ENCODE measurements at regions not wholly inside any gene's neighbourhood (a gene's known extent, or its start where the extent isn't known, plus 50 kb on each side); places are given as distances from the start of the nearest gene placed in this dataset.
"Not testable (repeated sequence)": the region's sequence is repeated elsewhere in the genome, so short reads cannot be mapped to it uniquely, and the experiment has no call there.

- no peak for TF ChIP-seq CTCF (IDR thresholded peaks at IDR 0.05; ENCODE audit: partially characterized antibody, unreplicated experiment)
- Mint-ChIP-seq H3K9me3 (ENCODE audit: unreplicated experiment) (no peaks in the 10 kb centered on the region), H3K27me3 (ENCODE audit: unreplicated experiment) (no peaks in the 10 kb centered on the region), H3K36me3 (ENCODE audit: unreplicated experiment) (no peaks in the 10 kb centered on the region), H3K27ac (ENCODE audit: unreplicated experiment) (no peak overlapping the region), H3K4me1 (ENCODE audit: low read depth, unreplicated experiment) (no peaks in the 10 kb centered on the region), H3K4me3 (ENCODE audit: unreplicated experiment) (no peak overlapping the region)
- no peak for DNase-seq
These were observed 348.8 kb upstream of the C2CD4B start for GRCh38 chr15:62513893-62514292.

GRCh38 chr15:62515696-62516395 lies 350.8 kb upstream of the C2CD4B start:
- DNase-seq, result no peak
- Mint-ChIP-seq H3K36me3 (ENCODE audit: unreplicated experiment) (no peaks in the 10 kb centered on the region), H3K4me3 (ENCODE audit: unreplicated experiment) (no peak overlapping the region), H3K4me1 (ENCODE audit: low read depth, unreplicated experiment) (peaks cover 1% of the 10 kb centered on the region), H3K27me3 (ENCODE audit: unreplicated experiment) (no peaks in the 10 kb centered on the region), H3K27ac (ENCODE audit: unreplicated experiment) (no peak overlapping the region), H3K9me3 (ENCODE audit: unreplicated experiment) (no peaks in the 10 kb centered on the region)
- TF ChIP-seq CTCF (IDR thresholded peaks at IDR 0.05; ENCODE audit: partially characterized antibody, unreplicated experiment), result no peak

GRCh38 chr15:62517541-62517940 lies 352.5 kb upstream of the C2CD4B start:
- no peaks in the 10 kb centered on the region for H3K27me3 Mint-ChIP-seq (ENCODE audit: unreplicated experiment)
- H3K27ac Mint-ChIP-seq (ENCODE audit: unreplicated experiment), result no peak overlapping the region
- H3K4me1 Mint-ChIP-seq (ENCODE audit: low read depth, unreplicated experiment), result peaks cover 7% of the 10 kb centered on the region
- TF ChIP-seq CTCF (IDR thresholded peaks at IDR 0.05; ENCODE audit: partially characterized antibody, unreplicated experiment), result no peak
- no peak for DNase-seq
- peaks cover under 1% of the 10 kb centered on the region for H3K9me3 Mint-ChIP-seq (ENCODE audit: unreplicated experiment)
- no peaks in the 10 kb centered on the region for H3K36me3 Mint-ChIP-seq (ENCODE audit: unreplicated experiment)
- no peak overlapping the region for H3K4me3 Mint-ChIP-seq (ENCODE audit: unreplicated experiment)

GRCh38 chr15:62518666-62519065 lies 353.6 kb upstream of the C2CD4B start:
- not testable (repeated sequence) for H3K9me3 Mint-ChIP-seq (ENCODE audit: unreplicated experiment); H3K36me3 Mint-ChIP-seq (ENCODE audit: unreplicated experiment); H3K4me1 Mint-ChIP-seq (ENCODE audit: low read depth, unreplicated experiment); DNase-seq; H3K27me3 Mint-ChIP-seq (ENCODE audit: unreplicated experiment); H3K27ac Mint-ChIP-seq (ENCODE audit: unreplicated experiment); H3K4me3 Mint-ChIP-seq (ENCODE audit: unreplicated experiment)

- H3K4me1 Mint-ChIP-seq (ENCODE audit: low read depth, unreplicated experiment), result peaks cover 7% of the 10 kb centered on the region
- no peaks in the 10 kb centered on the region for H3K27me3 Mint-ChIP-seq (ENCODE audit: unreplicated experiment)
- H3K27ac Mint-ChIP-seq (ENCODE audit: unreplicated experiment), result no peak overlapping the region
- no peak overlapping the region for H3K4me3 Mint-ChIP-seq (ENCODE audit: unreplicated experiment)
- no peak for DNase-seq
- no peaks in the 10 kb centered on the region for H3K36me3 Mint-ChIP-seq (ENCODE audit: unreplicated experiment)
- peaks cover 2% of the 10 kb centered on the region for H3K9me3 Mint-ChIP-seq (ENCODE audit: unreplicated experiment)
- no peak for TF ChIP-seq CTCF (IDR thresholded peaks at IDR 0.05; ENCODE audit: partially characterized antibody, unreplicated experiment)
These were observed 354.8 kb upstream of the C2CD4B start for GRCh38 chr15:62519900-62520299.

Data from glutamatergic neuron (in vitro differentiated cells).